ENCODE measurements at regions not wholly inside any gene's neighbourhood (a gene's known extent, or its start where the extent isn't known, plus 50 kb on each side); places are given as distances from the start of the nearest gene placed in this dataset.

- no peaks in the 10 kb centered on the region; the same call in 1 of the 2 replicates for H3K27me3 ChIP-seq (ENCODE audit: control insufficient read depth, insufficient read depth, low read length)
- CTCF ChIA-PET, result no interaction called here
- H3K9me3 ChIP-seq (ENCODE audit: control insufficient read depth, insufficient read depth, low read depth, low read length), result no peaks in the 10 kb centered on the region
- no peaks in the 10 kb centered on the region for H3K36me3 ChIP-seq (ENCODE audit: control insufficient read depth, insufficient read depth, low read length)
- POLR2A ChIA-PET, result no interaction called here
- intact Hi-C loops (cut with micrococcal nuclease; ENCODE audit: unreplicated experiment) (no loop called here), in situ Hi-C loops (cut with HindIII; ENCODE audit: low pct_unique_long_range_greater_than_20kb, low sequenced_read_pairs) (no loop called here)
- H3K4me1 ChIP-seq (ENCODE audit: control insufficient read depth, insufficient read depth, low read length), result no peaks in the 10 kb centered on the region
- H3K4me3 ChIP-seq (ENCODE audit: low read depth in 2 of 2, low read length in 2 of 2), result no peak overlapping the region
- BruUV-seq (replicated peaks), result no TSS peak
- no peak for ATAC-seq
- no peak overlapping the region for H3K27ac ChIP-seq (ENCODE audit: low read length)
- DNase-seq (ENCODE audit: low read depth, low spot score), result no peak
- TF ChIP-seq POLR2AphosphoS5 (IDR thresholded peaks at IDR 0.05; ENCODE audit: low read depth, low read length) (no peak), TCF7L2 (IDR thresholded peaks at IDR 0.05; ENCODE audit: low read depth, low read length) (no peak), REST (IDR thresholded peaks at IDR 0.05; ENCODE audit: insufficient read depth in 1 of 2, low read depth in 2 of 2, low read length in 1 of 2) (no peak), SIN3A (IDR thresholded peaks at IDR 0.05; ENCODE audit: borderline replicate concordance, insufficient read depth, low read depth, low read length) (no peak), CTCF (IDR thresholded peaks at IDR 0.05) (no peak)
Observed at GRCh38 chr6:88388589-88388988, 222.4 kb upstream of the CNR1 start.

- BruUV-seq (replicated peaks), result no TSS peak
- intact Hi-C loops (cut with micrococcal nuclease; ENCODE audit: unreplicated experiment), result no loop called here
- ChIA-PET POLR2A (no interaction called here), CTCF (no interaction called here)
- Histone ChIP-seq H3K27me3 (ENCODE audit: control insufficient read depth, insufficient read depth, low read length) (no peaks in the 10 kb centered on the region; the same call in 1 of the 2 replicates), H3K36me3 (ENCODE audit: control insufficient read depth, insufficient read depth, low read length) (no peaks in the 10 kb centered on the region), H3K9me3 (ENCODE audit: control insufficient read depth, insufficient read depth, low read depth, low read length) (no peaks in the 10 kb centered on the region), H3K4me1 (ENCODE audit: control insufficient read depth, insufficient read depth, low read length) (no peaks in the 10 kb centered on the region), H3K4me3 (ENCODE audit: low read depth in 2 of 2, low read length in 2 of 2) (no peak overlapping the region), H3K27ac (ENCODE audit: low read length) (no peak overlapping the region)
- TF ChIP-seq SIN3A (IDR thresholded peaks at IDR 0.05; ENCODE audit: borderline replicate concordance, insufficient read depth, low read depth, low read length) (no peak), TCF7L2 (IDR thresholded peaks at IDR 0.05; ENCODE audit: low read depth, low read length) (no peak), POLR2AphosphoS5 (IDR thresholded peaks at IDR 0.05; ENCODE audit: low read depth, low read length) (no peak), CTCF (IDR thresholded peaks at IDR 0.05) (no peak), REST (IDR thresholded peaks at IDR 0.05; ENCODE audit: insufficient read depth in 1 of 2, low read depth in 2 of 2, low read length in 1 of 2) (no peak)
- in situ Hi-C loops (cut with HindIII; ENCODE audit: low pct_unique_long_range_greater_than_20kb, low sequenced_read_pairs), result no loop called here
- ATAC-seq (no peak), DNase-seq (ENCODE audit: low read depth, low spot score) (no peak)
Observed at GRCh38 chr6:88386167-88386566, 220.0 kb upstream of the CNR1 start.
